ENCODE measurements at regions not wholly inside any gene's neighbourhood (a gene's known extent, or its start where the extent isn't known, plus 50 kb on each side); places are given as distances from the start of the nearest gene placed in this dataset.

GRCh38 chr5:124057724-124058231 is 545.8 kb downstream of the CSNK1G3 start:
- Histone ChIP-seq H3K4ac (replicated peaks; ENCODE audit: insufficient read length, low read depth, low read length) (no peak overlapping the region), H2BK12ac (ENCODE audit: low read depth, low read length) (no peak overlapping the region), H2BK120ac (replicated peaks; ENCODE audit: low read depth, low read length) (no peak overlapping the region), H3K36me3 (ENCODE audit: control insufficient read depth in 2 of 4, insufficient read depth in 4 of 4, low read length in 3 of 4) (no peaks in the 10 kb centered on the region), H3K23ac (ENCODE audit: insufficient read length) (no peak overlapping the region), H3K4me3 (ENCODE audit: extremely low read depth in 1 of 4, insufficient read depth in 2 of 4, low read depth in 3 of 4, low read length in 4 of 4) (no peak overlapping the region), H3K18ac (ENCODE audit: extremely low read depth, low read length) (no peak overlapping the region), H3K9me3 (ENCODE audit: insufficient read depth in 2 of 2, low read depth in 1 of 2, low read length in 1 of 2) (no peaks in the 10 kb centered on the region), H2AK5ac (ENCODE audit: low read depth, low read length) (no peak overlapping the region), H2AFZ (ENCODE audit: low read length) (no peak overlapping the region), H4K20me1 (replicated peaks in 1 of 2; ENCODE audit: control insufficient read depth in 1 of 2, insufficient read depth in 2 of 2, low read length in 2 of 2) (no peaks in the 10 kb centered on the region), H3K4me1 (replicated peaks in 1 of 4; ENCODE audit: control insufficient read depth in 3 of 4, insufficient read depth in 4 of 4, low read length in 3 of 4) (no peaks in the 10 kb centered on the region), H3K79me2 (ENCODE audit: control insufficient read depth in 1 of 2, insufficient read depth in 2 of 2, low read length in 2 of 2) (no peaks in the 10 kb centered on the region), H3K23me2 (ENCODE audit: low read depth, low read length) (no peaks in the 10 kb centered on the region), H4K91ac (replicated peaks; ENCODE audit: insufficient read length, low read length) (no peak overlapping the region), H4K8ac (ENCODE audit: extremely low read depth, insufficient read depth, low read length) (no peak overlapping the region), H3K9ac (replicated peaks in 1 of 4; ENCODE audit: extremely low read depth in 1 of 4, low read depth in 3 of 4, low read length in 3 of 4) (no peak overlapping the region), H3K27ac (ENCODE audit: low read depth, low read length) (no peak overlapping the region), H3K27me3 (replicated peaks in 1 of 4; ENCODE audit: control insufficient read depth in 3 of 4, extremely low read depth in 1 of 4, insufficient read depth in 3 of 4, low read length in 3 of 4) (0 out of 7 replicates have a peak, but pooled peaks cover 0 to 2% (median 0%) of the 10 kb centered on the region in 4 experiments), H2BK5ac (ENCODE audit: low read depth, low read length) (no peak overlapping the region), H3K14ac (ENCODE audit: insufficient read length) (no peak overlapping the region), H3K4me2 (ENCODE audit: insufficient read depth in 1 of 2, low read depth in 2 of 2, low read length in 2 of 2) (no peak overlapping the region), H3K79me1 (ENCODE audit: low read depth, low read length) (no peaks in the 10 kb centered on the region), H3K56ac (replicated peaks; ENCODE audit: insufficient read length, low read depth, low read length) (no peak overlapping the region), H2BK20ac (ENCODE audit: low read length) (no peak overlapping the region), H2BK15ac (ENCODE audit: low read length) (no peak overlapping the region), H4K5ac (ENCODE audit: insufficient read length, low read depth, low read length) (no peak overlapping the region)
- FAIRE-seq, result no peak
- ChIA-PET CTCF (ENCODE audit: partially characterized antibody) (interaction anchor here (0.6 to 1.1 kb wide), 2 partner anchors 14 to 232 kb away, joined by 3 read pairs; no protein-coding TSS in a partner anchor), POLR2A (ENCODE audit: partially characterized antibody) (no interaction called here)
- no peak for DNase-seq (ENCODE audit: low read depth in 1 of 2, low spot score in 2 of 2)
- WGBS, 2 experiments (ENCODE audit: extremely low coverage in 1 of 2, insufficient coverage in 1 of 2, insufficient read length in 1 of 2, insufficient replicate concordance in 2 of 2, low coverage in 1 of 2, low lambda C conversion rate in 2 of 2, missing lambda C conversion rate in 1 of 2), result 84% methylated on average over 4 of the region's 4 CpGs; no CpG with 5 or more reads in 1 of the 2 experiments
- TF ChIP-seq SIN3A (conservative IDR thresholded peaks at IDR 0.05 in 1 of 2, IDR thresholded peaks at IDR 0.05 in 1 of 2; ENCODE audit: low read depth in 1 of 2, low read length in 2 of 2), result no peak
- TF ChIP-seq TBP (IDR thresholded peaks at IDR 0.05; ENCODE audit: low read depth, low read length), result no peak
- TF ChIP-seq SP1 (IDR thresholded peaks at IDR 0.05; ENCODE audit: low read depth, low read length), result no peak
- TF ChIP-seq SUZ12 (IDR thresholded peaks at IDR 0.05; ENCODE audit: low read length), result no peak
- TF ChIP-seq GABPA (IDR thresholded peaks at IDR 0.05; ENCODE audit: borderline replicate concordance, insufficient read depth, low read length), result no peak
- no peak for TF ChIP-seq FOSL1 (IDR thresholded peaks at IDR 0.05; ENCODE audit: insufficient read depth, low read depth, low read length)
- TF ChIP-seq JUN (IDR thresholded peaks at IDR 0.05; ENCODE audit: low read depth, low read length), result no peak

All from H1 (cell line).